Neural cell (in vitro differentiated cells): ENCODE measurements at regions not wholly inside any gene's neighbourhood (a gene's known extent, or its start where the extent isn't known, plus 50 kb on each side); places are given as distances from the start of the nearest gene placed in this dataset.

Experiments used
- H2AFZ ChIP-seq: fragments of 200-600, 300-800 bp; sonication (generic), shearing (Covaris generic); 2 replicates; pipeline ENCODE4 v1.6.0; 2014; ENCODE audit warnings: low read depth, mild to moderate bottlenecking, antibody characterized with exemption, low read length, moderate library complexity
- H3F3A ChIP-seq: fragments of 200-600 bp; shearing (Covaris generic); 2 replicates; pipeline ENCODE4 v1.6.1; 2016; ENCODE audit warnings: mild to moderate bottlenecking, moderate library complexity, mixed read lengths, antibody characterized with exemption, low read length; ENCODE audit not compliant: insufficient read depth, poor library complexity, severe bottlenecking
- H3K27ac ChIP-seq: fragments of 200-600, 300-800 bp; sonication (generic), shearing (Covaris generic); 2 replicates; pipeline ENCODE4 v1.5.1; 2014; ENCODE audit warnings: mild to moderate bottlenecking, low read length, moderate library complexity
- H3K27me3 ChIP-seq: fragments of 300-800, 200-600 bp; sonication (generic), shearing (Covaris generic); 2 replicates; pipeline ENCODE4 v1.6.0; 2014; ENCODE audit warnings: mild to moderate bottlenecking, low read depth, low read length, moderate library complexity; ENCODE audit not compliant: insufficient read depth
- H3K36me3 ChIP-seq: fragments of 300-800, 200-600 bp; sonication (generic), shearing (Covaris generic); 2 replicates; pipeline ENCODE4 v1.5.1; 2014; ENCODE audit warnings: mild to moderate bottlenecking, antibody characterized with exemption, low read length, moderate library complexity; ENCODE audit not compliant: insufficient read depth
- H3K4me2 ChIP-seq: fragments of 300-800, 200-600 bp; sonication (generic), shearing (Covaris generic); 2 replicates; pipeline ENCODE4 v1.6.0; 2014; ENCODE audit warnings: mild to moderate bottlenecking, low read length
- H3K4me3 ChIP-seq: fragments of 300-800, 200-600 bp; sonication (generic), shearing (Covaris generic); 2 replicates; pipeline ENCODE4 v1.5.1; 2014; ENCODE audit warnings: mild to moderate bottlenecking, low read length, moderate library complexity
- H3K79me2 ChIP-seq: fragments of 200-600 bp; shearing (Covaris generic); replicated peaks from 2 replicates; pipeline ENCODE4 v1.6.0; 2014; ENCODE audit warnings: mild to moderate bottlenecking, low read length, moderate library complexity; ENCODE audit not compliant: insufficient read depth
- H3K9ac ChIP-seq: fragments of 300-800, 200-600 bp; sonication (generic), shearing (Covaris generic); 2 replicates; pipeline ENCODE4 v1.6.1; 2016; ENCODE audit warnings: mild to moderate bottlenecking, low read length, mixed read lengths
- H3K9me2 ChIP-seq: fragments of 200-600 bp; shearing (Covaris generic); 2 replicates; pipeline ENCODE4 v1.6.1; 2016; ENCODE audit warnings: mild to moderate bottlenecking, low read length, mixed read lengths; ENCODE audit not compliant: insufficient read depth
- H3K9me3 ChIP-seq: fragments of 200-600, 300-800 bp; sonication (generic), shearing (Covaris generic); 2 replicates; pipeline ENCODE4 v1.6.1; 2016; ENCODE audit warnings: mild to moderate bottlenecking, mixed run types, low read length, moderate library complexity, mixed read lengths
- H4K20me1 ChIP-seq: fragments of 200-600 bp; shearing (Covaris generic); 2 replicates; pipeline ENCODE4 v1.6.1; 2016; ENCODE audit warnings: mild to moderate bottlenecking, mixed run types; ENCODE audit not compliant: insufficient read depth
- CTCF ChIP-seq: fragments of 450-650 bp; IDR thresholded peaks from 2 replicates; pipeline ENCODE4 v1.5.1; 2014; ENCODE audit warnings: antibody characterized with exemption, mild to moderate bottlenecking, moderate library complexity; ENCODE audit not compliant: poor library complexity, severe bottlenecking
- EP300 ChIP-seq: fragments of 450-650 bp; conservative IDR thresholded peaks from 2 replicates; pipeline ENCODE4 v1.6.1; 2014; ENCODE audit warnings: antibody characterized with exemption, mild to moderate bottlenecking, moderate library complexity; ENCODE audit not compliant: poor library complexity, severe bottlenecking
- EZH2 ChIP-seq: fragments of 200-600, 300-800 bp; shearing (Covaris generic), sonication (generic); IDR thresholded peaks from 2 replicates; pipeline ENCODE4 v1.6.1; 2014; ENCODE audit warnings: antibody characterized with exemption, low read length, borderline replicate concordance, mild to moderate bottlenecking; ENCODE audit not compliant: insufficient read depth, poor library complexity, severe bottlenecking
- MXI1 ChIP-seq: fragments of 450-650 bp; conservative IDR thresholded peaks from 2 replicates; pipeline ENCODE4 v1.6.1; 2014; ENCODE audit warnings: antibody characterized with exemption, mild to moderate bottlenecking; ENCODE audit not compliant: poor library complexity, severe bottlenecking
- POLR2AphosphoS5 ChIP-seq: IDR thresholded peaks from 2 replicates; pipeline ENCODE4 v1.6.1; 2012
- RAD21 ChIP-seq: fragments of 450-650 bp; conservative IDR thresholded peaks from 2 replicates; pipeline ENCODE4 v1.6.1; 2014; ENCODE audit warnings: antibody characterized with exemption, mild to moderate bottlenecking, moderate library complexity
- REST ChIP-seq: IDR thresholded peaks from 2 replicates; pipeline ENCODE4 v1.6.1; 2012; ENCODE audit warnings: borderline replicate concordance
- SMC3 ChIP-seq: fragments of 450-650 bp; conservative IDR thresholded peaks from 2 replicates; pipeline ENCODE4 v1.6.1; 2014; ENCODE audit warnings: antibody characterized with exemption, mild to moderate bottlenecking, moderate library complexity; ENCODE audit not compliant: poor library complexity
- TAF1 ChIP-seq: IDR thresholded peaks from 2 replicates; pipeline ENCODE4 v1.6.1; 2012; ENCODE audit warnings: low read depth

- no peak overlapping the region for H2AFZ ChIP-seq
- H3F3A ChIP-seq: no peaks in the 10 kb centered on the region
- H3K9ac ChIP-seq: peak overlapping the region; percentile 60
- TF ChIP-seq EZH2 (no peak), MXI1 (peak; percentile 59), SMC3 (peak; percentile 96), CTCF (peak; percentile 91), POLR2AphosphoS5 (no peak), RAD21 (peak; percentile 96)
- H3K36me3 ChIP-seq: no peaks in the 10 kb centered on the region
- H3K27ac ChIP-seq: no peak overlapping the region
- H3K9me2 ChIP-seq: no peaks in the 10 kb centered on the region
- no peaks in the 10 kb centered on the region for H4K20me1 ChIP-seq
- H3K27me3 ChIP-seq: no peaks in the 10 kb centered on the region
- no peaks in the 10 kb centered on the region for H3K9me3 ChIP-seq
- peak overlapping the region; percentile 64 for H3K4me3 ChIP-seq
- H3K79me2 ChIP-seq: no peaks in the 10 kb centered on the region
- no peak overlapping the region for H3K4me2 ChIP-seq
Observed at GRCh38 chr22:48576333-48577013, 1251.2 kb downstream of the BRD1 start.

- H3K4me2 ChIP-seq: no peak overlapping the region
- H3K36me3 ChIP-seq: no peaks in the 10 kb centered on the region
- TF ChIP-seq MXI1 (no peak), EZH2 (no peak), REST (no peak), CTCF (no peak), RAD21 (no peak), POLR2AphosphoS5 (no peak), EP300 (no peak), SMC3 (no peak), TAF1 (no peak)
- peak overlapping the region; percentile 64 for H3K4me3 ChIP-seq
- no peak overlapping the region for H2AFZ ChIP-seq
- no peaks in the 10 kb centered on the region for H4K20me1 ChIP-seq
- H3K9me2 ChIP-seq: no peaks in the 10 kb centered on the region
- H3K79me2 ChIP-seq: no peaks in the 10 kb centered on the region
- no peak overlapping the region for H3K27ac ChIP-seq
- H3K27me3 ChIP-seq: no peaks in the 10 kb centered on the region
- H3K9ac ChIP-seq: peak overlapping the region; percentile 60
- no peaks in the 10 kb centered on the region for H3F3A ChIP-seq
- H3K9me3 ChIP-seq: peaks cover under 1% of the 10 kb centered on the region
Observed at GRCh38 chr22:48575618-48576332, 1251.9 kb downstream of the BRD1 start.
